Kasumi-1 (cell line): ENCODE measurements at regions not wholly inside any gene's neighbourhood (a gene's known extent, or its start where the extent isn't known, plus 50 kb on each side); places are given as distances from the start of the nearest gene placed in this dataset.
"Not testable (repeated sequence)": the region's sequence is repeated elsewhere in the genome, so short reads cannot be mapped to it uniquely, and the experiment has no call there.

Source experiments
- DNase-seq, 2 experiments: peaks; one replicate each; lab custom pipeline; 2025; lab: John Stamatoyannopoulos, UW

DNA sequence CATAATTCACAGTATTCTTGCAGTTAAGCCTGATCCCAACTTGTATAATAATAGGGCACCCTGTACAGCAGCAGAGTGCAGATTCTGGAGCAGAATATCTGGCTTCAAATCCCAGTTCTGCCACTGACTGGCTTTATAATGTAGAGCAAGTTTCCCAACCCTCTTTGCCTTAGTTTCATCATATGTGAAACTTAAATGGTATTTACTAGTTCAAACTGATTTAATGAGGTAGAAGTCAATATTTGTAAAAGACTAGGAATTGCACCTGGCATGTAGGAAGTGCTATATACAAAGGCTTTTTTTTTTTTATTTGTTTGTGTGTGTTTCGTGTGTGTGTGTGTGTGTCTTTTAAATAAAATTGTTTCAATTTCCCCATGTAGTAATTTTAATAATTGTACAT lies 125.9 kb downstream of the CCER1 start:
- no peak for DNase-seq

GRCh38 chr12:90828621-90829020 lies 126.4 kb downstream of the CCER1 start:
- no peak for DNase-seq

DNA sequence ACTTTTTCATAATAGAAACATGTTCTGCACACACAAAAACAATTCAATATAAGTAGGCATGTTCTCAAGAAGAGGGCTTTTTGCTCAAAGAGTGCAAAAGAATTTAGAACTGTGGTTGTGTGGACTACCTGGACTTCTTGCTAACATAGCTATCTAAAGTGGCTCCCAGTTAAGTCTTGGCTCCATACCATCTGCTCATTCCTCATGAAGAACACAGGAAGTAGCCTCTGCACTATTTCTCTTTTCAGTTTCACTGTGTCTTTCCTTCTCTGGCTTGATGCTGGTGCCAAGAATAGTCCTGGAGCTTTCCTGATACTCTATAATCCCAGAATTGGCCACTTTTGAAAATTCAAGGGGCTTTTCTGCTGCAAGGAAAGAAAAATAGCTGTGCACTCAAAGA lies 127.4 kb downstream of the CCER1 start:
- DNase-seq = no peak

- DNase-seq = no peak
Observed at GRCh38 chr12:90826036-90826435, 128.9 kb downstream of the CCER1 start.

DNA sequence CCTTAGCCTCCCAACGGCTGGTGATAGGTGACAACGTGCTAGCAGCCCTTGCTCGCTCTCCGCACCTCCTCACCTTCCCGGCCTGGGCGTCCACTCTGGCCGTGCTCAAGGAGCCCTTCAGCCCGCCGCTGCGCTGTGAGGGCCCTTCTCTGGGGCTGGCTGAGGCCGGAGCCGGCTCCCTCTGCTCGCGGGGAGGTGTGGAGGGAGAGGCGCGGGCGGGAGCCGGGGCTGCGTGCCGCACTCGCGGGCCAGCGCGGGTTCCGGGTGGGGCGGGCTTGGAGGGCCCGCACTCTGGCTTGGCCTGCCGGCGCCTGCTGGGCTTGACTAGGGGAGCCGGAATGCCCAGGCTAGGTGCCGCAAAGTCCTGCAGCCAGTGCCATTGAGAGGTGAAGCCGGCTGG lies 131.1 kb downstream of the CCER1 start:
- no peak for DNase-seq

GRCh38 chr12:90819709-90820108 lies 135.3 kb downstream of the CCER1 start:
- no peak for DNase-seq

DNA sequence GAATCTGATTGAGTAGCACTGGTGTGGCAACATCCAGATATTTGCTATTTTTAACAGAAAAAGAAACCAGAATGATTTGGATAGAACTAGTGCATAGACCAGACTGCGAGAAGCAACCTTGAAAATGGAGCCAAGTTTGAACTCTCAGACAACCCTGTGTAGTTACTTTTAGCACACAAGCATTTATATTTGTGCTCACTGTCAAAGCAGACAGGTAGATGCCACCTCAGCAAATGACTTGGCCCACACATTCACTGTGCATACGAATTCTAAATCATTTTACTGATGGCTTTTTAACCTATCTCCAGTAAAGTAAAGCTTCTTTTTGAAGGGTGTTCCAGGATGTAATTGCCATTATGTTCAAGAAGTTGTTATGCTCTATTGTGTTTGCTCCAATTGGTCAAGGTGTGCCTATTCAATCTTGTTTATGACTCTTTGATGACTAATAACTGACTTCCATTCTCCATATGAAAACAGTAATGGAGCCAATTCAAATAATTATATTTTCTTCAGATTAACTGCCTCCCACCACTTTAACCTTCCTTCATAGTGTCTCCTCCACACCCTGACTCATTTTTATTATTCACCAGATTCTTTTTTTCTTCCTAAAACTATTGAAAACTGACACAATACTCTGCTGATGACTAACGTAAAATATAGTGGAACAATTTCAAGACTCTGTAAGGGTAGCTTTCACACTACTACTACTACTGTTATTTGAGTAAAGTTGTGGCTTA lies 138.5 kb downstream of the CCER1 start:
- DNase-seq = no peak

DNA sequence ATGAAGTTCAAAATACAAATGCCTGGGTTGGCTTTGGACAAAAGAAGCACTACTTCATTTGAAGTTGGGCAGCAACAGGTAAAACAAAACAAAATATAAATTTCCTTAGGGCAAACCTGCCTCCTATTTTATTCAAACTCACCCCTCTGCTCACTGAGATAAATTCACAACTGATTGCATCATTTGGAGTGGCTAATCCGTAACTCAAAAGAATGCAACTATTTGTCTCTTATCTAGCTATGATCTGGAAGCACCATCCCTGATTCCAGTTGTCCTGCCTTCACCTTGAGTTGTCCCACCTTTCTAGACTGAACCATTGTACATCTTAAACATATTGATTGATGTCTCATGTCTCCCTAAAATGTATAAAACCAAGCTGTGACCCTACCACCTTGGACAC lies 145.0 kb downstream of the CCER1 start:
- DNase-seq = no peak

DNA sequence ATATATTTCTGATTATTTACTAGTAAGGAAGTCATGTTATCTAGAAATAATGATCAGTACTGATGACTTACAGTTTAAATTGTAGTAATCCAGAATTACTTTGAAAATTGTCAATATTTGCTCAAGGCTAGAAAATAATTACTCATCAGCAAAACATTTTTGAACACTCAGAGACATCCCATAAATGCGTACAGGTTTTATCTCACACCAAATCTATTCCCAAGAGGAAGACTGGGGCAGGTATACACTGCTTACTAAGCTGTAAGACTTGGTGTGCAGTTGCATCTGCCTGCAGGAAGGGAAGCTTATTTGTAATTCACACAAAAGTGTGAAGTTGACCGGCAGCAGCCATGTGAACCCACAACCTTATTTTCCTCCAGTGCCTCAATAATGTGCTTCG lies 146.4 kb downstream of the CCER1 start:
- no peak for DNase-seq

DNA sequence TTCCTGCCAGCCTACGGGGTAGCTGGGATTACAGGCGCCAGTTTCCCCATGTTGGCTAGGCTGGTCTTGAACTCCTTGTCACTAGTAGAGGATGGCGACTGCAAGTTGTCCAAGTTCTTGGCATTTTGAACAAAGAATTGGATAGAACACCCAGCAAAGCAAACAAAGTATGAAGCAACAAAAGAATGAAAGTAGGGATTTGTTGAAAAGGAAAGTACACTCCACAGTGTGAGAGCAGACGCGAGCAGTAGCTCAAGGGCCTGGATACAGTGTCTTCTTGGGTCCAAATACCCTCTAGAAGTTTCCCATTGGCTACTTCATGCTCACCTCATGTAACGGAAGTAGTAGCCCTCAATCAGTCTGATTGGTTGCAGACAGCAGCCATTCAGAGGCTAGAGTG lies 152.2 kb downstream of the CCER1 start:
- no peak for DNase-seq

- no peak for DNase-seq
Observed at GRCh38 chr12:90801776-90802175, 153.2 kb downstream of the CCER1 start.

DNA sequence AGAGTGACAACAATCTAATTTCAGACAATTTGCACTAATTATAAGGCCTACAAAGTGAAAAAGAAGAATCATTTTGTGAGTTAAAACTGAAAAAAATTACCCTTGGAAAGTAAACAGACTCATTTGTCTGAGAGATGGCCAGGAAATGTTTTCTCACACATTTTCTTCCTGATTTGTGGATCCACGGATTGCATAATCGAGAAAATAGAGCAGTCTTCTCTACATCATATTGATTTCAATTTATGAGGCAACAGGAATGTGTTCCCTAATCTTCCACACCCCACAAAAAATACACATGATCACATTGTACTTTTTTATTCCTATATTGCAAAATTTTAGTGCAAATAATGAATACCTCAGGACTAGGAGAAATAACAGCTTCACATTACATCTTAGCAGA lies 160.8 kb downstream of the CCER1 start:
- DNase-seq = no peak

- DNase-seq = not testable (repeated sequence)
Observed at GRCh38 chr12:90792718-90793117, 162.3 kb downstream of the CCER1 start.

GRCh38 chr12:90791445-90791844 lies 163.5 kb downstream of the CCER1 start:
- no peak for DNase-seq

- DNase-seq = no peak
Observed at GRCh38 chr12:90790747-90791146, 164.2 kb downstream of the CCER1 start.

GRCh38 chr12:90773491-90773890 lies 181.5 kb downstream of the CCER1 start:
- DNase-seq = no peak

GRCh38 chr12:90770861-90771260 lies 184.1 kb downstream of the CCER1 start:
- no peak for DNase-seq

- DNase-seq = no peak
Observed at GRCh38 chr12:90757957-90758356, 197.0 kb downstream of the CCER1 start.

GRCh38 chr12:90745211-90745610 lies 209.8 kb downstream of the CCER1 start:
- no peak for DNase-seq

GRCh38 chr12:90741611-90742010 lies 213.4 kb downstream of the CCER1 start:
- DNase-seq = no peak

GRCh38 chr12:90729736-90730135 lies 225.2 kb downstream of the CCER1 start:
- no peak for DNase-seq

DNA sequence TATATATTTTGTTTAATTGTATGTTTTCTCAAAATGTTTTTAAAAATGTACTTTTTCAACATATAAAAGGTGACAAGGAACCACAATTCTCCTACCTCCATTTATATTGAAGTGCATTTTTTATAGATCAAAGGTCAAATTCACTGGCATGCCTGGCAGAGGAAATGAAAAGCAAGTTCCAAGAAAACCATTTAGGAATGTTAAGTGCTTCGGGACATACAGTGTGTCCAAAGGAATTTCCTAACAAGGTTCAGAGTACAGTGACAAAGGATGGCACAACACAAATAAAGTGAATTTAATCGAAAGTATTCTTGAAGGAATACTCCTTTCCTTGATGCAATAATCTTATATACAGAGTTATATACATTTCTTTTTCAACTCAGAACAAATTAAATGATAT lies 242.3 kb downstream of the CCER1 start:
- no peak for DNase-seq

DNA sequence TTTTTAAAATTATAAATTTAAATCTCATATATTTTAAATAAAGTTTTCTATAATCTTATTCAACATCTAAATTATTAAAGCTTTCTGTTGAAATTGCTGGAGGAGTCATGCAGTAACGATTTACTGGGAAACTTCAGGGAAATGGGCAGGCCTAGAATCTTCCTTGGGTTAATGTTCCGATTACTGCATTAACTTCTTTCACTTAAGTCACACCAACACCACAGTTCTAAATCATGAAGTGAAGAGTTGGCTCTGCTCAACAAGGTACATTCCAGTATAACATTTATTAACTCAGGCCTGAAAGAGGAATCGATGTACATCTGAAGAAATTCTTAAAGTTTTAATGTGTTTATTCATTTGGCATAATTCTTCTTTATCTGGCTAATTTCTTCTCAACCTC lies 244.3 kb downstream of the CCER1 start:
- no peak for DNase-seq

DNA sequence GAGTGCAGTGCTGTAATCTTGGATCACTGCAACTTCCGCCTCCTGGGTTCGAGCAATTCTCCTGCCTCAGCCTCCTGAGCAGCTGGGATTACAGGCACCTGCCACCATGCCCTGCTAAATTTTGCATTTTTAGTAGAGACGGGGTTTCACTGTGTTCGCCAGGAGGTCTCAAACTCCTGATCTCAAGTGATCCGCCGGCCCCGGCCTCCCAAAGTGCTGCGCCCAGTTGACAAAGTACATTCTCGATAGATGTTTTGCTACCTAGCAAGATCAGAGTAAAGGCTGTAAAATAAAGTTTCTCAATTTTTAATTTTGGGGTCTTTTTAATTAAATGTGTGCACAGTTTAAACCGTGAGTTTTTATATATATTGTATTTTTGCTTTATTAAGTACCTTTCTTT lies 248.9 kb downstream of the CCER1 start:
- no peak for DNase-seq
